WTC11 (cell line): ENCODE measurements at regions not wholly inside any gene's neighbourhood (a gene's known extent, or its start where the extent isn't known, plus 50 kb on each side); places are given as distances from the start of the nearest gene placed in this dataset.

Experiments
- ATAC-seq: fragments of 200-7000 bp; cut with Tn5 transposase; 2 replicates; pipeline ENCODE4 v1.10.0; 2021; ENCODE audit warnings: mild to moderate bottlenecking, moderate library complexity
- CTCF ChIA-PET: fragments of 300-600 bp; sonication (Branson Sonifier 250); formaldehyde crosslinking; loops from one replicate; lab custom pipeline; 2021; ENCODE audit warnings: antibody characterized with exemption; lab: Charles Lee
- POLR2A ChIA-PET: fragments of 350-600 bp; sonication (Branson Sonifier 250); formaldehyde crosslinking; loops from one replicate; lab custom pipeline; 2021; ENCODE audit warnings: antibody characterized with exemption; lab: Charles Lee
- DNase-seq: peaks from one replicate; pipeline ENCODE4 v3.0.0; 2021; ENCODE audit warnings: low spot score
- H3K27ac Mint-ChIP-seq: 2 replicates; pipeline ENCODE4 v1.8.0; 2021; ENCODE audit warnings: mixed read lengths
- H3K27me3 Mint-ChIP-seq: 2 replicates; pipeline ENCODE4 v1.8.0; 2021; ENCODE audit warnings: low read depth, mild to moderate bottlenecking, moderate library complexity, mixed read lengths
- H3K36me3 Mint-ChIP-seq: 2 replicates; pipeline ENCODE4 v1.8.0; 2021; ENCODE audit warnings: mixed read lengths
- H3K4me1 Mint-ChIP-seq: 2 replicates; pipeline ENCODE4 v1.8.0; 2022; ENCODE audit warnings: mixed read lengths
- H3K4me3 Mint-ChIP-seq: 2 replicates; pipeline ENCODE4 v1.8.0; 2021; ENCODE audit warnings: mild to moderate bottlenecking, moderate library complexity, mixed read lengths
- H3K9me3 Mint-ChIP-seq: 2 replicates; pipeline ENCODE4 v1.8.0; 2021; ENCODE audit warnings: mixed read lengths
- CTCF ChIP-seq: fragments of 200-600 bp; IDR thresholded peaks from 2 replicates; pipeline ENCODE4 v1.8.0; 2022; ENCODE audit warnings: antibody characterized with exemption
- E2F1 ChIP-seq: sonication (generic); formaldehyde crosslinking; IDR thresholded peaks from 2 replicates; pipeline ENCODE4 v1.8.0; 2022; ENCODE audit warnings: mild to moderate bottlenecking, missing genetic modification reagents
- NR1H2 ChIP-seq: sonication (generic); formaldehyde crosslinking; IDR thresholded peaks from 2 replicates; pipeline ENCODE4 v1.9.0; 2021; ENCODE audit warnings: mild to moderate bottlenecking, moderate library complexity, missing genetic modification reagents
- RORB ChIP-seq: fragments of 250-450 bp; sonication (Bioruptor Pico); IDR thresholded peaks from 2 replicates; pipeline ENCODE4 v1.9.0; 2021; ENCODE audit warnings: mild to moderate bottlenecking
- SMAD3 ChIP-seq: sonication (generic); formaldehyde crosslinking; IDR thresholded peaks from 2 replicates; pipeline ENCODE4 v1.8.0; 2022; ENCODE audit warnings: missing genetic modification reagents, mild to moderate bottlenecking, borderline replicate concordance
- USF2 ChIP-seq: sonication (generic); formaldehyde crosslinking; IDR thresholded peaks from 2 replicates; pipeline ENCODE4 v1.8.1; 2023; ENCODE audit warnings: mild to moderate bottlenecking, missing genetic modification reagents, moderate library complexity
- ZNF281 ChIP-seq: sonication (generic); formaldehyde crosslinking; IDR thresholded peaks from 2 replicates; pipeline ENCODE4 v1.8.0; 2023; ENCODE audit warnings: mild to moderate bottlenecking, missing genetic modification reagents
- ZNF317 ChIP-seq: sonication (generic); formaldehyde crosslinking; IDR thresholded peaks from 2 replicates; pipeline ENCODE4 v1.8.1; 2023; ENCODE audit warnings: low read depth, mild to moderate bottlenecking, moderate library complexity, missing genetic modification reagents, borderline replicate concordance
- TF ChIP-seq, protein P1 (sequence below): sonication (generic); formaldehyde crosslinking; IDR thresholded peaks from 2 replicates; pipeline ENCODE4 v1.8.1; 2022; ENCODE audit warnings: low read depth, missing genetic modification reagents, borderline replicate concordance
- TF ChIP-seq, protein P2 (sequence below): sonication (generic); formaldehyde crosslinking; IDR thresholded peaks from 2 replicates; pipeline ENCODE4 v1.8.1; 2022; ENCODE audit warnings: missing genetic modification reagents, borderline replicate concordance
- TF ChIP-seq, protein P3 (sequence below): sonication (generic); formaldehyde crosslinking; IDR thresholded peaks from 2 replicates; pipeline ENCODE4 v1.8.1; 2023; ENCODE audit warnings: mild to moderate bottlenecking, missing genetic modification reagents
- TF ChIP-seq, protein P4 (sequence below): fragments of 250-450 bp; sonication (Bioruptor Pico); IDR thresholded peaks from 2 replicates; pipeline ENCODE4 v1.9.0; 2021; ENCODE audit warnings: mild to moderate bottlenecking

- peaks cover 6% of the 10 kb centered on the region; the same call in 1 of the 2 replicates for H3K4me1 Mint-ChIP-seq
- H3K27ac Mint-ChIP-seq, result no peak overlapping the region
- H3K27me3 Mint-ChIP-seq, result no peaks in the 10 kb centered on the region
- H3K9me3 Mint-ChIP-seq, result peaks cover 15% of the 10 kb centered on the region
- ChIA-PET CTCF (no interaction called here), POLR2A (no interaction called here)
- no peak overlapping the region for H3K4me3 Mint-ChIP-seq
- TF ChIP-seq E2F1 (CRISPR knock-in tag) (no peak), NR1H2 (CRISPR knock-in tag) (no peak), SMAD3 (CRISPR knock-in tag) (no peak)
- ATAC-seq (no peak), DNase-seq (no peak)
- H3K36me3 Mint-ChIP-seq, result peaks cover 9% of the 10 kb centered on the region; the same call in 1 of the 2 replicates
These were observed 1066.3 kb upstream of the NUDT12 start for GRCh38 chr5:104628911-104629310.

DNA sequence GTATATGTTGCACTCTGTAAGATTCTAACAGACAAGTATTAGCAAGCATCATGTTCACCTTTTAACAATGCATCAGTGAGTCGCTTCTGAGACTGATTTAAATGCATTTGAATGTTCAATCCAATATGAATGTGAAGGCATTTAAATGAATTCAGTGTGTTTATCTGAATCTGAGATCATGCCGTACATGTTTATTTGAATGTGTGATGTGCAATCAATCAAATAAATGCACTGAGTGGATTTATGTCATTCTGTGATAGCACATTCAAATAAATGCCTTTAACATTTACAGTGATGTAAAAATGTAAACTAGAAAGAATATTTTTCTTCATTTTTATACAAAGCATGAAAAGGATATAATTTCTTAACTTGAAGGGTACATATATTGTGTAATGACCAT, 1063.5 kb upstream of the NUDT12 start:
- Mint-ChIP-seq H3K27ac (no peak overlapping the region), H3K27me3 (no peaks in the 10 kb centered on the region), H3K4me1 (peaks cover 8% of the 10 kb centered on the region; the same call in 1 of the 2 replicates), H3K9me3 (peaks cover 15% of the 10 kb centered on the region), H3K4me3 (no peak overlapping the region), H3K36me3 (peaks cover 9% of the 10 kb centered on the region; the same call in 1 of the 2 replicates)
- TF ChIP-seq RORB (CRISPR knock-in tag) (no peak), ZNF281 (CRISPR knock-in tag) (no peak), ZNF317 (CRISPR knock-in tag) (no peak), USF2 (CRISPR knock-in tag) (no peak), CTCF (no peak), SMAD3 (CRISPR knock-in tag) (no peak)
- TF ChIP-seq, protein P1, sequence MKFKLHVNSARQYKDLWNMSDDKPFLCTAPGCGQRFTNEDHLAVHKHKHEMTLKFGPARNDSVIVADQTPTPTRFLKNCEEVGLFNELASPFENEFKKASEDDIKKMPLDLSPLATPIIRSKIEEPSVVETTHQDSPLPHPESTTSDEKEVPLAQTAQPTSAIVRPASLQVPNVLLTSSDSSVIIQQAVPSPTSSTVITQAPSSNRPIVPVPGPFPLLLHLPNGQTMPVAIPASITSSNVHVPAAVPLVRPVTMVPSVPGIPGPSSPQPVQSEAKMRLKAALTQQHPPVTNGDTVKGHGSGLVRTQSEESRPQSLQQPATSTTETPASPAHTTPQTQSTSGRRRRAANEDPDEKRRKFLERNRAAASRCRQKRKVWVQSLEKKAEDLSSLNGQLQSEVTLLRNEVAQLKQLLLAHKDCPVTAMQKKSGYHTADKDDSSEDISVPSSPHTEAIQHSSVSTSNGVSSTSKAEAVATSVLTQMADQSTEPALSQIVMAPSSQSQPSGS (CRISPR knock-in tag), result no peak
- TF ChIP-seq, protein P2, sequence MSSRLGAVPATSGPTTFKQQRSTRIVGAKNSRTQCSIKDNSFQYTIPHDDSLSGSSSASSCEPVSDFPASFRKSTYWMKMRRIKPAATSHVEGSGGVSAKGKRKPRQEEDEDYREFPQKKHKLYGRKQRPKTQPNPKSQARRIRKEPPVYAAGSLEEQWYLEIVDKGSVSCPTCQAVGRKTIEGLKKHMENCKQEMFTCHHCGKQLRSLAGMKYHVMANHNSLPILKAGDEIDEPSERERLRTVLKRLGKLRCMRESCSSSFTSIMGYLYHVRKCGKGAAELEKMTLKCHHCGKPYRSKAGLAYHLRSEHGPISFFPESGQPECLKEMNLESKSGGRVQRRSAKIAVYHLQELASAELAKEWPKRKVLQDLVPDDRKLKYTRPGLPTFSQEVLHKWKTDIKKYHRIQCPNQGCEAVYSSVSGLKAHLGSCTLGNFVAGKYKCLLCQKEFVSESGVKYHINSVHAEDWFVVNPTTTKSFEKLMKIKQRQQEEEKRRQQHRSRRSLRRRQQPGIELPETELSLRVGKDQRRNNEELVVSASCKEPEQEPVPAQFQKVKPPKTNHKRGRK, result no peak
- TF ChIP-seq, protein P3, sequence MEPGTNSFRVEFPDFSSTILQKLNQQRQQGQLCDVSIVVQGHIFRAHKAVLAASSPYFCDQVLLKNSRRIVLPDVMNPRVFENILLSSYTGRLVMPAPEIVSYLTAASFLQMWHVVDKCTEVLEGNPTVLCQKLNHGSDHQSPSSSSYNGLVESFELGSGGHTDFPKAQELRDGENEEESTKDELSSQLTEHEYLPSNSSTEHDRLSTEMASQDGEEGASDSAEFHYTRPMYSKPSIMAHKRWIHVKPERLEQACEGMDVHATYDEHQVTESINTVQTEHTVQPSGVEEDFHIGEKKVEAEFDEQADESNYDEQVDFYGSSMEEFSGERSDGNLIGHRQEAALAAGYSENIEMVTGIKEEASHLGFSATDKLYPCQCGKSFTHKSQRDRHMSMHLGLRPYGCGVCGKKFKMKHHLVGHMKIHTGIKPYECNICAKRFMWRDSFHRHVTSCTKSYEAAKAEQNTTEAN (CRISPR knock-in tag), result no peak
- TF ChIP-seq, protein P4, sequence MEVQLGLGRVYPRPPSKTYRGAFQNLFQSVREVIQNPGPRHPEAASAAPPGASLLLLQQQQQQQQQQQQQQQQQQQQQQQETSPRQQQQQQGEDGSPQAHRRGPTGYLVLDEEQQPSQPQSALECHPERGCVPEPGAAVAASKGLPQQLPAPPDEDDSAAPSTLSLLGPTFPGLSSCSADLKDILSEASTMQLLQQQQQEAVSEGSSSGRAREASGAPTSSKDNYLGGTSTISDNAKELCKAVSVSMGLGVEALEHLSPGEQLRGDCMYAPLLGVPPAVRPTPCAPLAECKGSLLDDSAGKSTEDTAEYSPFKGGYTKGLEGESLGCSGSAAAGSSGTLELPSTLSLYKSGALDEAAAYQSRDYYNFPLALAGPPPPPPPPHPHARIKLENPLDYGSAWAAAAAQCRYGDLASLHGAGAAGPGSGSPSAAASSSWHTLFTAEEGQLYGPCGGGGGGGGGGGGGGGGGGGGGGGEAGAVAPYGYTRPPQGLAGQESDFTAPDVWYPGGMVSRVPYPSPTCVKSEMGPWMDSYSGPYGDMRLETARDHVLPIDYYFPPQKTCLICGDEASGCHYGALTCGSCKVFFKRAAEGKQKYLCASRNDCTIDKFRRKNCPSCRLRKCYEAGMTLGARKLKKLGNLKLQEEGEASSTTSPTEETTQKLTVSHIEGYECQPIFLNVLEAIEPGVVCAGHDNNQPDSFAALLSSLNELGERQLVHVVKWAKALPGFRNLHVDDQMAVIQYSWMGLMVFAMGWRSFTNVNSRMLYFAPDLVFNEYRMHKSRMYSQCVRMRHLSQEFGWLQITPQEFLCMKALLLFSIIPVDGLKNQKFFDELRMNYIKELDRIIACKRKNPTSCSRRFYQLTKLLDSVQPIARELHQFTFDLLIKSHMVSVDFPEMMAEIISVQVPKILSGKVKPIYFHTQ, result no peak
- CTCF ChIA-PET, result no interaction called here
- DNase-seq (no peak), ATAC-seq (no peak)
- POLR2A ChIA-PET, result no interaction called here
